GM12878 (cell line): ENCODE measurements at regions not wholly inside any gene's neighbourhood (a gene's known extent, or its start where the extent isn't known, plus 50 kb on each side); places are given as distances from the start of the nearest gene placed in this dataset.

Experiments
- ATAC-seq: fragments of 200-7000 bp; cut with Tn5 transposase; 3 replicates; pipeline ENCODE4 v1.9.1; 2020; ENCODE audit warnings: mild to moderate bottlenecking, moderate library complexity
- BruUV-seq: library from RNA; stranded (reverse); fragments of 400-500 nt; replicated peaks from 2 replicates; lab custom pipeline; 2021; lab: Mats Ljungman, UMichigan
- CTCF ChIA-PET: fragments of 300-600 bp; sonication (Branson Sonifier 250); formaldehyde crosslinking; extraction: SDS; loops from one replicate; lab custom pipeline; 2021; ENCODE audit warnings: inconsistent platforms; lab: Yijun Ruan, JAX
- POLR2A ChIA-PET: fragments of 350-600 bp; formaldehyde crosslinking; extraction: SDS; loops from one replicate; lab custom pipeline; 2021; ENCODE audit warnings: inconsistent platforms; lab: Charles Lee
- RAD21 ChIA-PET: fragments of 300-600 bp; sonication (Branson Sonifier 250); formaldehyde crosslinking; loops from one replicate; lab custom pipeline; 2023; ENCODE audit warnings: antibody characterized with exemption; ENCODE audit not compliant: unreplicated experiment; lab: Charles Lee
- SMC1A ChIA-PET: fragments of 300-600 bp; sonication (Branson Sonifier 250); formaldehyde crosslinking; loops from one replicate; lab custom pipeline; 2023; ENCODE audit not compliant: unreplicated experiment, uncharacterized antibody; lab: Charles Lee
- DNase-seq: peaks from one replicate; pipeline ENCODE4 v3.0.0-alpha.2; 2011; ENCODE audit warnings: low read depth, low spot score
- FAIRE-seq: peaks from 3 replicates; lab custom pipeline; 2011; peaks lifted over from hg19 to GRCh38; lab: Jason Lieb, UNC
- H2AFZ ChIP-seq: 2 replicates; pipeline ENCODE4 v1.6.0; 2011; ENCODE audit warnings: low read depth, low read length, control low read depth; ENCODE audit not compliant: control insufficient read depth
- H3K27ac ChIP-seq: 2 replicates; pipeline ENCODE4 v1.5.1; 2011; ENCODE audit warnings: control low read depth; ENCODE audit not compliant: control insufficient read depth, insufficient read depth
- H3K27me3 ChIP-seq, 2 experiments: replicated peaks in 1 of 2; 2 replicates each; pipeline versions ENCODE4 v1.6.0 to v1.6.1; 2011; ENCODE audit warnings: low read length in 1 of 2; ENCODE audit not compliant: control insufficient read depth in 2 of 2, insufficient read depth in 2 of 2
- H3K36me3 ChIP-seq, 2 experiments: 2 replicates each; pipeline ENCODE4 v1.5.1; 2011; ENCODE audit warnings: low read length in 1 of 2; ENCODE audit not compliant: control insufficient read depth in 2 of 2, insufficient read depth in 2 of 2
- H3K4me1 ChIP-seq: 2 replicates; pipeline ENCODE4 v1.6.1; 2011; ENCODE audit warnings: mild to moderate bottlenecking, low read length, moderate library complexity, mixed read lengths; ENCODE audit not compliant: control insufficient read depth, insufficient read depth
- H3K4me2 ChIP-seq: 2 replicates; pipeline ENCODE4 v1.6.0; 2011; ENCODE audit warnings: control low read depth; ENCODE audit not compliant: control insufficient read depth, insufficient read depth
- H3K4me3 ChIP-seq: fragments of 200-600 bp; sonication (generic); 2 replicates; pipeline ENCODE4 v1.5.1; 2016
- H3K79me2 ChIP-seq: 2 replicates; pipeline ENCODE4 v1.6.0; 2011; ENCODE audit warnings: low read length; ENCODE audit not compliant: control insufficient read depth, insufficient read depth
- H3K9ac ChIP-seq: 2 replicates; pipeline ENCODE4 v1.8.0; 2011; ENCODE audit warnings: low read length, control low read depth, mixed read lengths; ENCODE audit not compliant: control insufficient read depth, insufficient read depth
- H3K9me3 ChIP-seq: replicated peaks from 3 replicates; pipeline ENCODE4 v1.5.1; 2011; ENCODE audit warnings: mild to moderate bottlenecking, low read length; ENCODE audit not compliant: control insufficient read depth, insufficient read depth
- H4K20me1 ChIP-seq: 2 replicates; pipeline ENCODE4 v1.6.0; 2011; ENCODE audit not compliant: control insufficient read depth, insufficient read depth
- ATF7 ChIP-seq: fragments of 450-650 bp; IDR thresholded peaks from 2 replicates; pipeline ENCODE4 v1.6.1; 2016; ENCODE audit warnings: low read depth, mild to moderate bottlenecking
- CBX5 ChIP-seq: sonication (generic); IDR thresholded peaks from 2 replicates; pipeline ENCODE4 v1.6.1; 2016; ENCODE audit warnings: low read depth, moderate library complexity, mild to moderate bottlenecking, inconsistent platforms
- CEBPB ChIP-seq, 2 experiments: fragments of 150-350 bp in 1 of 2; IDR thresholded peaks; 2 replicates each; pipeline ENCODE4 v1.6.1; 2012 to 2014; ENCODE audit warnings: low read depth in 2 of 2, low read length in 2 of 2, borderline replicate concordance in 1 of 2, inconsistent platforms in 1 of 2
- CREM ChIP-seq: IDR thresholded peaks from 2 replicates; pipeline ENCODE4 v1.6.1; 2014; ENCODE audit warnings: antibody characterized with exemption, low read depth
- EED ChIP-seq: sonication (generic); IDR thresholded peaks from 2 replicates; pipeline ENCODE4 v1.6.1; 2016; ENCODE audit warnings: antibody characterized with exemption, low read depth
- KDM1A ChIP-seq: fragments of 200-600 bp; sonication (generic); IDR thresholded peaks from 2 replicates; pipeline ENCODE4 v1.6.1; 2016; ENCODE audit warnings: borderline replicate concordance
- MYB ChIP-seq: fragments of 150-350 bp; IDR thresholded peaks from 2 replicates; pipeline ENCODE4 v1.6.1; 2014; ENCODE audit warnings: mild to moderate bottlenecking, low read depth, low read length, borderline replicate concordance
- NFYB ChIP-seq: IDR thresholded peaks from 2 replicates; pipeline ENCODE4 v1.6.1; 2011; ENCODE audit warnings: low read depth, mild to moderate bottlenecking, low read length, improper control_type of control experiment, moderate library complexity; ENCODE audit not compliant: insufficient read depth
- NRF1 ChIP-seq: conservative IDR thresholded peaks from 2 replicates; pipeline ENCODE4 v1.6.1; 2011; ENCODE audit warnings: mild to moderate bottlenecking, low read depth, low read length, improper control_type of control experiment
- PAX5 ChIP-seq: IDR thresholded peaks from 2 replicates; pipeline ENCODE4 v1.6.1; 2011; ENCODE audit warnings: low read depth, low read length, borderline replicate concordance
- SMAD1 ChIP-seq: fragments of 450-650 bp; IDR thresholded peaks from 2 replicates; pipeline ENCODE4 v1.6.1; 2018; ENCODE audit warnings: mild to moderate bottlenecking, low read depth; ENCODE audit not compliant: partially characterized antibody
- STAT1 ChIP-seq: fragments of 450-650 bp; conservative IDR thresholded peaks from 2 replicates; pipeline ENCODE4 v1.6.1; 2014; ENCODE audit warnings: antibody characterized with exemption, mild to moderate bottlenecking
- TARDBP ChIP-seq: IDR thresholded peaks from 2 replicates; pipeline ENCODE4 v1.6.1; 2016; ENCODE audit warnings: borderline replicate concordance
- WRNIP1 ChIP-seq: IDR thresholded peaks from 2 replicates; pipeline ENCODE4 v1.6.1; 2011; ENCODE audit warnings: low read depth, low read length, improper control_type of control experiment, borderline replicate concordance
- WGBS: methylation state at CpG from one replicate; pipeline ENCODE4 v1.1.6; 2016; ENCODE audit warnings: low lambda C conversion rate; ENCODE audit not compliant: insufficient replicate concordance, insufficient coverage; ENCODE audit errors: missing lambda C conversion rate; 5-methylcytosine and 5-hydroxymethylcytosine counted together
- in situ Hi-C: fragments of 300-500 bp; cut with MboI; formaldehyde crosslinking; loops from 9 replicates; pipeline ENCODE4 v1.14.3; 2018; ENCODE audit warnings: mixed read lengths
- intact Hi-C: fragments of 100-400 bp; cut with micrococcal nuclease; formaldehyde crosslinking; loops from one replicate; pipeline ENCODE4 v1.14.2; 2022; ENCODE audit not compliant: unreplicated experiment
- TF ChIP-seq, protein P1 (sequence below): IDR thresholded peaks from 2 replicates; pipeline ENCODE4 v1.6.1; 2011; ENCODE audit warnings: low read depth, low read length, improper control_type of control experiment, borderline replicate concordance
- TF ChIP-seq, protein P2 (sequence below): fragments of 450-650 bp; IDR thresholded peaks from 2 replicates; pipeline ENCODE4 v1.6.1; 2016; ENCODE audit warnings: mild to moderate bottlenecking, moderate library complexity, borderline replicate concordance
- TF ChIP-seq, protein P3 (sequence below): fragments of 450-650 bp; IDR thresholded peaks from 2 replicates; pipeline ENCODE4 v1.6.1; 2018; ENCODE audit warnings: borderline replicate concordance, mild to moderate bottlenecking; ENCODE audit not compliant: partially characterized antibody

DNA sequence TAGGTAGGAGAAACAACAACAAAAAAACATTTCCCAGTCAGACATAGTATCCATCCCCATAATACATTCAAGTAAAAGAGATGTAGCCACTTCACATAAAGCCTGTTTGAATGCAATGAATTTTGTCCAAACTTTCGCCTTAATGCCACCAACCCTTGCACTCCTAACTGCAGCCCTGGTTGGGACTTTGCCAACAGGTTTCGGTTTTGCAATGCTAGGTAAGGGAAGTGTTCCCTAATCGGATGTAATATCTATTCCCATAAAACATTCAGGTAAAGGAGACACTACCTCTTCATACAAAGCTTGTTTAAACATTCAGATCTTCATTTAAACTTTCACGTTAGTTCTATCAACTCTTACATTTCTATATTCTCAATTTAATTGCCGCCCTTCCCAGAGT is 336.1 kb downstream of the DRD1 start:
- no TSS peak for BruUV-seq
- intact Hi-C loops = no loop called here
- Histone ChIP-seq H3K9ac (no peak overlapping the region), H4K20me1 (no peaks in the 10 kb centered on the region), H3K27me3 (peaks cover 0 to 2% of the 10 kb centered on the region in 2 experiments; a peak in 1 of 4 replicates), H3K4me3 (no peak overlapping the region), H3K4me1 (no peaks in the 10 kb centered on the region), H2AFZ (no peak overlapping the region), H3K36me3 (no peaks in the 10 kb centered on the region), H3K4me2 (no peak overlapping the region), H3K79me2 (no peaks in the 10 kb centered on the region), H3K9me3 (no peaks in the 10 kb centered on the region), H3K27ac (no peak overlapping the region)
- ChIA-PET POLR2A (no interaction called here), SMC1A (interaction anchor here (1.3 kb wide), 1 partner anchor 12 kb away, joined by 4 read pairs; no protein-coding TSS in a partner anchor), CTCF (no interaction called here), RAD21 (no interaction called here)
- 19% methylated on average over 5 of the region's 5 CpGs for WGBS
- in situ Hi-C loops = no loop called here
- ATAC-seq (no peak), DNase-seq (no peak), FAIRE-seq (no peak)
- TF ChIP-seq SMAD1 (no peak), MYB (no peak), NRF1 (no peak), CBX5 (no peak), CEBPB (IDR thresholded peaks at IDR 0.05; ENCODE audit: borderline replicate concordance in 1 of 2, low read depth in 2 of 2, low read length in 2 of 2) (no peak), TARDBP (no peak), EED (no peak), STAT1 (no peak), NFYB (no peak), WRNIP1 (no peak), ATF7 (no peak), KDM1A (no peak), PAX5 (no peak), CREM (no peak)
- TF ChIP-seq, protein P1, sequence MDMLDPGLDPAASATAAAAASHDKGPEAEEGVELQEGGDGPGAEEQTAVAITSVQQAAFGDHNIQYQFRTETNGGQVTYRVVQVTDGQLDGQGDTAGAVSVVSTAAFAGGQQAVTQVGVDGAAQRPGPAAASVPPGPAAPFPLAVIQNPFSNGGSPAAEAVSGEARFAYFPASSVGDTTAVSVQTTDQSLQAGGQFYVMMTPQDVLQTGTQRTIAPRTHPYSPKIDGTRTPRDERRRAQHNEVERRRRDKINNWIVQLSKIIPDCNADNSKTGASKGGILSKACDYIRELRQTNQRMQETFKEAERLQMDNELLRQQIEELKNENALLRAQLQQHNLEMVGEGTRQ = no peak
- TF ChIP-seq, protein P2, sequence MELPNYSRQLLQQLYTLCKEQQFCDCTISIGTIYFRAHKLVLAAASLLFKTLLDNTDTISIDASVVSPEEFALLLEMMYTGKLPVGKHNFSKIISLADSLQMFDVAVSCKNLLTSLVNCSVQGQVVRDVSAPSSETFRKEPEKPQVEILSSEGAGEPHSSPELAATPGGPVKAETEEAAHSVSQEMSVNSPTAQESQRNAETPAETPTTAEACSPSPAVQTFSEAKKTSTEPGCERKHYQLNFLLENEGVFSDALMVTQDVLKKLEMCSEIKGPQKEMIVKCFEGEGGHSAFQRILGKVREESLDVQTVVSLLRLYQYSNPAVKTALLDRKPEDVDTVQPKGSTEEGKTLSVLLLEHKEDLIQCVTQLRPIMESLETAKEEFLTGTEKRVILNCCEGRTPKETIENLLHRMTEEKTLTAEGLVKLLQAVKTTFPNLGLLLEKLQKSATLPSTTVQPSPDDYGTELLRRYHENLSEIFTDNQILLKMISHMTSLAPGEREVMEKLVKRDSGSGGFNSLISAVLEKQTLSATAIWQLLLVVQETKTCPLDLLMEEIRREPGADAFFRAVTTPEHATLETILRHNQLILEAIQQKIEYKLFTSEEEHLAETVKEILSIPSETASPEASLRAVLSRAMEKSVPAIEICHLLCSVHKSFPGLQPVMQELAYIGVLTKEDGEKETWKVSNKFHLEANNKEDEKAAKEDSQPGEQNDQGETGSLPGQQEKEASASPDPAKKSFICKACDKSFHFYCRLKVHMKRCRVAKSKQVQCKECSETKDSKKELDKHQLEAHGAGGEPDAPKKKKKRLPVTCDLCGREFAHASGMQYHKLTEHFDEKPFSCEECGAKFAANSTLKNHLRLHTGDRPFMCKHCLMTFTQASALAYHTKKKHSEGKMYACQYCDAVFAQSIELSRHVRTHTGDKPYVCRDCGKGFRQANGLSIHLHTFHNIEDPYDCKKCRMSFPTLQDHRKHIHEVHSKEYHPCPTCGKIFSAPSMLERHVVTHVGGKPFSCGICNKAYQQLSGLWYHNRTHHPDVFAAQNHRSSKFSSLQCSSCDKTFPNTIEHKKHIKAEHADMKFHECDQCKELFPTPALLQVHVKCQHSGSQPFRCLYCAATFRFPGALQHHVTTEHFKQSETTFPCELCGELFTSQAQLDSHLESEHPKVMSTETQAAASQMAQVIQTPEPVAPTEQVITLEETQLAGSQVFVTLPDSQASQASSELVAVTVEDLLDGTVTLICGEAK = no peak
- TF ChIP-seq, protein P3, sequence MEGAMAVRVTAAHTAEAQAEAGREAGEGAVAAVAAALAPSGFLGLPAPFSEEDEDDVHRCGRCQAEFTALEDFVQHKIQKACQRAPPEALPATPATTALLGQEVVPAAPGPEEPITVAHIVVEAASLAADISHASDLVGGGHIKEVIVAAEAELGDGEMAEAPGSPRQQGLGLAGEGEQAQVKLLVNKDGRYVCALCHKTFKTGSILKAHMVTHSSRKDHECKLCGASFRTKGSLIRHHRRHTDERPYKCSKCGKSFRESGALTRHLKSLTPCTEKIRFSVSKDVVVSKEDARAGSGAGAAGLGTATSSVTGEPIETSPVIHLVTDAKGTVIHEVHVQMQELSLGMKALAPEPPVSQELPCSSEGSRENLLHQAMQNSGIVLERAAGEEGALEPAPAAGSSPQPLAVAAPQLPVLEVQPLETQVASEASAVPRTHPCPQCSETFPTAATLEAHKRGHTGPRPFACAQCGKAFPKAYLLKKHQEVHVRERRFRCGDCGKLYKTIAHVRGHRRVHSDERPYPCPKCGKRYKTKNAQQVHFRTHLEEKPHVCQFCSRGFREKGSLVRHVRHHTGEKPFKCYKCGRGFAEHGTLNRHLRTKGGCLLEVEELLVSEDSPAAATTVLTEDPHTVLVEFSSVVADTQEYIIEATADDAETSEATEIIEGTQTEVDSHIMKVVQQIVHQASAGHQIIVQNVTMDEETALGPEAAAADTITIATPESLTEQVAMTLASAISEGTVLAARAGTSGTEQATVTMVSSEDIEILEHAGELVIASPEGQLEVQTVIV = no peak
